RWPE1 (cell line): ENCODE measurements at regions not wholly inside any gene's neighbourhood (a gene's known extent, or its start where the extent isn't known, plus 50 kb on each side); places are given as distances from the start of the nearest gene placed in this dataset.

Experiments used
- CTCF ChIA-PET: fragments of 350-600 bp; sonication (Branson Sonifier 250); formaldehyde crosslinking; extraction: SDS; loops from one replicate; lab custom pipeline; 2021; lab: Yijun Ruan, JAX
- POLR2A ChIA-PET: fragments of 400-600 bp; formaldehyde crosslinking; extraction: SDS; loops from one replicate; lab custom pipeline; 2020; ENCODE audit warnings: antibody characterized with exemption; ENCODE audit not compliant: low non-redundant PET; lab: Yijun Ruan, JAX
- DNase-seq: peaks from one replicate; pipeline ENCODE4 v3.0.0; 2012; ENCODE audit warnings: low spot score
- H3K27ac ChIP-seq: fragments of 450-650 bp; 2 replicates; pipeline ENCODE4 v1.5.1; 2017
- TF ChIP-seq, protein P1 (sequence below): fragments of 450-650 bp; conservative IDR thresholded peaks from 2 replicates; pipeline ENCODE4 v1.5.1; 2017; ENCODE audit warnings: low read depth, mild to moderate bottlenecking

DNA sequence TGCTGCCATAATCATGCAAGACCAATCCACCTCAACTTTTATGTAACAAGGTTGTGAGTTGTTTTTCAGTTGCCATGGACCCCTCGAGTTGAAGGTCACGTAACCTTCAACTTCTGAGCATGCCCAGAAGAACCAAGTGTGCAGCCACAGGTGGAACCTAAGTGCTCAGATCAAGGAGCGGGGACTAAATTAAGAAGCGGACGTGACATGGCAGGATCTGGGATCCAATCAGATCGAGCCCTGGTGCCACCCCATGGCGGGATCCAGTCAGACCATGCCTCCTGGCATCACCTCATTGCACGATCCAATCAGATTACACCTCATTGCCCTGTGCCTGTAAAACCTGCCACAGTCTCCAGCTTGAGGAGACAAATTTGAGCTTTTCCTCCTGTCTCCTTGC, 204.5 kb upstream of the CDH5 start:
- no peak overlapping the region for H3K27ac ChIP-seq
- ChIA-PET POLR2A (no interaction called here), CTCF (interaction anchor here (0.6 kb wide), 1 partner anchor 86 kb away, joined by 3 read pairs; no protein-coding TSS in a partner anchor)
- TF ChIP-seq, protein P1, sequence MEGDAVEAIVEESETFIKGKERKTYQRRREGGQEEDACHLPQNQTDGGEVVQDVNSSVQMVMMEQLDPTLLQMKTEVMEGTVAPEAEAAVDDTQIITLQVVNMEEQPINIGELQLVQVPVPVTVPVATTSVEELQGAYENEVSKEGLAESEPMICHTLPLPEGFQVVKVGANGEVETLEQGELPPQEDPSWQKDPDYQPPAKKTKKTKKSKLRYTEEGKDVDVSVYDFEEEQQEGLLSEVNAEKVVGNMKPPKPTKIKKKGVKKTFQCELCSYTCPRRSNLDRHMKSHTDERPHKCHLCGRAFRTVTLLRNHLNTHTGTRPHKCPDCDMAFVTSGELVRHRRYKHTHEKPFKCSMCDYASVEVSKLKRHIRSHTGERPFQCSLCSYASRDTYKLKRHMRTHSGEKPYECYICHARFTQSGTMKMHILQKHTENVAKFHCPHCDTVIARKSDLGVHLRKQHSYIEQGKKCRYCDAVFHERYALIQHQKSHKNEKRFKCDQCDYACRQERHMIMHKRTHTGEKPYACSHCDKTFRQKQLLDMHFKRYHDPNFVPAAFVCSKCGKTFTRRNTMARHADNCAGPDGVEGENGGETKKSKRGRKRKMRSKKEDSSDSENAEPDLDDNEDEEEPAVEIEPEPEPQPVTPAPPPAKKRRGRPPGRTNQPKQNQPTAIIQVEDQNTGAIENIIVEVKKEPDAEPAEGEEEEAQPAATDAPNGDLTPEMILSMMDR = no peak
- DNase-seq = no peak

GRCh38 chr16:66161269-66161668, 205.2 kb upstream of the CDH5 start:
- ChIA-PET POLR2A (no interaction called here), CTCF (no interaction called here)

GRCh38 chr16:66159987-66160386, 206.5 kb upstream of the CDH5 start:
- H3K27ac ChIP-seq = no peak overlapping the region
- TF ChIP-seq, protein P1 = no peak
- DNase-seq = peak; percentile 16
- ChIA-PET CTCF (interaction anchor here (0.6 kb wide), 1 partner anchor 144 kb away, joined by 3 read pairs; no protein-coding TSS in a partner anchor), POLR2A (no interaction called here)

More at GRCh38 chr16:66161269-66161668, 205.2 kb upstream of the CDH5 start:
- DNase-seq = no peak
- TF ChIP-seq, protein P1 = no peak
- no peak overlapping the region for H3K27ac ChIP-seq

GRCh38 chr16:66156538-66156937, 210.0 kb upstream of the CDH5 start:
- CTCF ChIA-PET = interaction anchor here (0.7 kb wide), 1 partner anchor 186 kb away, joined by 4 read pairs; no protein-coding TSS in a partner anchor

GRCh38 chr16:66155933-66156332, 210.6 kb upstream of the CDH5 start:
- TF ChIP-seq, protein P1 = no peak
- DNase-seq = no peak
- H3K27ac ChIP-seq = no peak overlapping the region
- ChIA-PET POLR2A (no interaction called here), CTCF (no interaction called here)

More at GRCh38 chr16:66156538-66156937, 210.0 kb upstream of the CDH5 start:
- TF ChIP-seq, protein P1 = no peak
- POLR2A ChIA-PET = no interaction called here
- no peak for DNase-seq
- no peak overlapping the region for H3K27ac ChIP-seq

DNA sequence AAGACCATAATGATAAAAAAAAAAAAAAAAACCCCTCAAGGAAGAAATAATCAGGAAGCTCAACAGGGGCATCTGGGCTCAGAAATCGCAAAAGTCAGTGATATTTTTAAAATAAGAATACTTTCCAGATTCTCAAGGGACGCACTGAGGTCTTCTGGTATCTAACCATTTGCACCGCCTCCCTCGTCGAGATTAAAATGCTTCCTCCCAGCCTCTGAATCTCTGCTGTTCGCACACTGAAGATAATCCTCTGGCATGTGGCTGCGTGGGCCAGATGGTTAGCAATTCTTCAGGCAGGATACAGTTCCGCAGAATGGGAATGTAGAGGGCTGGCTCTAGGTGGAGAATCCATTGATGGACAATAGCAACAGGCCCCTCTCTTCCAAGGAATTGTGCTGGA, 211.7 kb upstream of the CDH5 start:
- TF ChIP-seq, protein P1 = no peak
- ChIA-PET CTCF (interaction anchor here (0.7 kb wide), 1 partner anchor 133 kb away, joined by 3 read pairs; no protein-coding TSS in a partner anchor), POLR2A (no interaction called here)
- no peak for DNase-seq
- H3K27ac ChIP-seq = no peak overlapping the region
